Effector memory CD4-positive, alpha-beta T cell (primary cell): ENCODE measurements at regions not wholly inside any gene's neighbourhood (a gene's known extent, or its start where the extent isn't known, plus 50 kb on each side); places are given as distances from the start of the nearest gene placed in this dataset.

Experiments used
- DNase-seq, 3 donors: peaks; one replicate each; pipeline ENCODE4 v3.0.0-alpha.2; 2020
- H3K27ac ChIP-seq: 2 replicates; pipeline ENCODE4 v1.7.0; 2013; ENCODE audit warnings: mild to moderate bottlenecking, low read length, moderate library complexity; ENCODE audit not compliant: insufficient read depth, poor library complexity, severe bottlenecking
- H3K27me3 ChIP-seq: replicated peaks from 2 replicates; pipeline ENCODE4 v1.7.0; 2013; ENCODE audit warnings: mild to moderate bottlenecking, low read length; ENCODE audit not compliant: insufficient read depth, control insufficient read depth, poor library complexity, severe bottlenecking
- H3K36me3 ChIP-seq: 2 replicates; pipeline ENCODE4 v1.7.0; 2013; ENCODE audit warnings: mild to moderate bottlenecking, low read length, moderate library complexity; ENCODE audit not compliant: control insufficient read depth, insufficient read depth
- H3K4me1 ChIP-seq: 2 replicates; pipeline ENCODE4 v1.7.0; 2013; ENCODE audit warnings: low read length, mild to moderate bottlenecking; ENCODE audit not compliant: control insufficient read depth, insufficient read depth, poor library complexity, severe bottlenecking
- H3K4me3 ChIP-seq: 2 replicates; pipeline ENCODE4 v1.7.0; 2013; ENCODE audit warnings: low read length, low read depth, mild to moderate bottlenecking; ENCODE audit not compliant: insufficient read depth, poor library complexity, severe bottlenecking
- H3K9me3 ChIP-seq: 2 replicates; pipeline ENCODE4 v1.7.0; 2013; ENCODE audit warnings: mild to moderate bottlenecking, low read length, moderate library complexity; ENCODE audit not compliant: control insufficient read depth

DNA sequence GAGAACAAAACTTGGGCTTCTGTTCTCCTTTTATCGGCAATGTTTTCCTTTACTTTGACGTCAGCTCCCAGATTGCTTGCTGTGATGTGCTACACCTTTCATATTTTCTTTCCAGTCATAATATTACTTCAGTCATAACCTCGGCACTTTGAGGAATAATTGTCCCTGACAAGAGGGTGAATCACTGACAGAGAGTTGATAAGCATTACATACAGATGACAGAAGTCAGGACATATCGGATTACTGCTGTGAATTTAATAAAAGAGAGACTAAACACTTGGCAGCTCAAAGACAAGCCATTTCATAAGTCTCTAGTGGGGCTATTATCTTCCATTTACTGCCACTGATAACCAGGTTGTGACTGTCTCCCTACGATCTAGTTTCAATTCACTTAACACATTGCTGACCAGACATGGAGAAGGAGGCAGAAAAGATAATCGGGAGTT, 362.1 kb upstream of the ARRDC4 start:
- no peaks in the 10 kb centered on the region for H3K4me1 ChIP-seq
- DNase-seq, result no peak
- no peak overlapping the region for H3K27ac ChIP-seq
- no peaks in the 10 kb centered on the region for H3K9me3 ChIP-seq
- no peaks in the 10 kb centered on the region for H3K36me3 ChIP-seq
- no peak overlapping the region for H3K4me3 ChIP-seq
- H3K27me3 ChIP-seq, result no peaks in the 10 kb centered on the region

DNA sequence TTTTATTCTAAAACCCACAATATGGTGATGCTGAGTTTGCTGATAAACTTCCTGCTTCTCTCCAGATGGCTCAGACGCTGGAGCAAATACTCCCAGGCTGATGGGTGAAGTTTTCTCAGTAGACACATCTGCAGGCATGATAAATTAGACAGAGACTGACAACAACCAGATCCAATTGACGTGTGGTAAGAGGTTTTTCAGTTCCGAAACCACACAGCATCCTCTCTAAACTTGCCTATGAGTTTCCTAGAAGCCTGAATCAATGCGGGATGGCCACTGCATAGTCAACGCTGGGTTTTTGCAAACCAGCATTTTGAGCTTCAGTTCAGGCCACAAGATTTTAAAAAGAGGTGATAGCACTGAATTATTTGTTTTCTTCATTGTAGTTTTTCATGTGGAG, 360.3 kb upstream of the ARRDC4 start:
- H3K36me3 ChIP-seq, result no peaks in the 10 kb centered on the region
- no peak overlapping the region for H3K27ac ChIP-seq
- DNase-seq, result no peak
- H3K4me3 ChIP-seq, result no peak overlapping the region
- H3K4me1 ChIP-seq, result no peaks in the 10 kb centered on the region
- H3K27me3 ChIP-seq, result no peaks in the 10 kb centered on the region
- H3K9me3 ChIP-seq, result no peaks in the 10 kb centered on the region

DNA sequence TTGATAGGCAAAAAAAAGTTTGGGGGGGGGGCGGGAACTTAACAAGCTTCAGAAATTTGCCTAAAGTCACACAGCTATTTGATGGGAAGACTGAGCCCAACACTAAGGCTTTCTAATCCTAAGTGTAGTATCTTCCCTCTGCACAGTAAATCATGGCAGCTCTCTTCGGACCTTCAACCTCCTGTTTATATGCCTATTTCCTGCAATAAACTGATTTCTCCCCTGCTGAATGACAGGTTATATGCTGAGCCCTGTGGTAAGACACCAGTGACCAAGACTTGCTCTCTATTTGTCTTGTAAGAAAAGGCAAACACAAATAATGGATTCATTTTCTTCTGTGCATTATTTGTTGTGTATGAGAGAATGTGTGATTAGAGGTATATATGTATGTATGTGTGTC, 355.8 kb upstream of the ARRDC4 start:
- Histone ChIP-seq H3K4me1 (no peaks in the 10 kb centered on the region), H3K4me3 (no peak overlapping the region), H3K9me3 (no peaks in the 10 kb centered on the region)

DNA sequence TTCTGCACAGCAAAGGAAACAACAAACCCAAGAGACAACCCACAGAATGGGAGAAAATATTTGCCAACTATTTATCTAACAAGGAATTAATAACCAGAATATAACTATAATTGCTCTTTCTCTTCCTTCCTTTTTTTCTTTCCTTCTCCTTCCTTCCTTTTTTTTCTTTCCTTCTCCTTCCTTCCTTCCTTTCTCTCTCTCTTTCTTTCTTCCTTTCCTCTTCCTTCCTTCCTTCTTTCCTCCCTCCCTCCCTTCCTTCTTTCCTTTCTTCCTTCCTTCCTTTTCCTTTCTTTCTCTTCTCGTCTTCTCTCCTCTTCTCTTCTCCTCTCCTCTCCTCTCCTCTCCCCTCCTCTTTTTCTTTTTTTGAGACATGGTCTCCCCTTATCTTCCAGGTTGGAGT, 345.4 kb upstream of the ARRDC4 start:
- Histone ChIP-seq H3K27ac (no peak overlapping the region), H3K27me3 (no peaks in the 10 kb centered on the region), H3K9me3 (no peaks in the 10 kb centered on the region), H3K4me3 (no peak overlapping the region), H3K36me3 (no peaks in the 10 kb centered on the region), H3K4me1 (no peaks in the 10 kb centered on the region)
- no peak for DNase-seq

More for the DNA sequence above, 355.8 kb upstream of the ARRDC4 start:
- Histone ChIP-seq H3K27me3 (no peaks in the 10 kb centered on the region), H3K27ac (no peak overlapping the region), H3K36me3 (no peaks in the 10 kb centered on the region)
- DNase-seq, result no peak

DNA sequence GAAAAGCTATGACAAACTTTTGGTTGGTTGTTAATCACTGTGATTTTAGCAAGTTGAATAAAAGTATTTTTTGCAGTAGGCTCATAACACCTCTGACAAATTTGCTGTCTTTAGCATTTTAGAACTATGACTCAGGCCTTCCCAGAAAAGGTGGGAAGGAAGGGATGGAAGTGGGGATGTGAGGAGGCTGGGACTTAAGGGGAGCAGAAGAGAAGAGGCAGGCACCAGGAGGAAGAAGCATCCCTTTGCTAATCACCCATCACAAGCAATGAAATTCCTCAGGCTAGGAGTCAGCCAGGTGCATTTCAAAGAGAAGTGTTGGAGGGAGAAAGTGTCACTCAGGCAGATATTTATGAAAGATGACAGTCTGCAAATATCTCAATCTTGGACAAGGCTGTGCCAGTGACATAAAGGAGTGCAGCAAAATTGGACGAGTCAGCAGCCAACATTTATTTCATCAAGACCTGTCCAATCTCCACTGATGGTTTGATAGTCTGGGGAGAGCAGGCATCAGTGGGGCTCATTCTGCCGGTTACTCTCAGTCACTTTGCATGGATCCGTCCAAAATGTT, 337.3 kb upstream of the ARRDC4 start:
- Histone ChIP-seq H3K36me3 (no peaks in the 10 kb centered on the region), H3K27me3 (no peaks in the 10 kb centered on the region), H3K4me3 (no peak overlapping the region), H3K4me1 (no peaks in the 10 kb centered on the region), H3K9me3 (no peaks in the 10 kb centered on the region), H3K27ac (no peak overlapping the region)
- no peak for DNase-seq

DNA sequence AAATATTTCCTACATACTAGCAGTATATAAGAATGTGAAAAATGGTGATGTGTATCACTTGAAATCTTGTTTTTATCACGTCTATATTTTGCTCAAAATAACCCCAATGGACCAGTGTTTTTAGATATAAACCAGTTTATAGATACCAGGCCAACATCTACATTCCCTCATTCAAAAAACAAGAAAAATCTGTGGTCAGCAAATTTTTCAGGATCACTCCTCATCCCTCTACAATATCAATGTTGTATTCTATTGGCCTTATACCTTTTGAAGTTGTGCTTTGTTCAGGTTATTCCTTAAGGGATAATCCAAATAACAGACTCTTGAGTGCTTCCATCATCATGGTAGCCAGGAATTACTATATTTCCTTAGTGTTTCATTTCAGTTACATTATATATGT, 332.9 kb upstream of the ARRDC4 start:
- no peak overlapping the region for H3K27ac ChIP-seq
- no peaks in the 10 kb centered on the region for H3K4me1 ChIP-seq
- no peaks in the 10 kb centered on the region for H3K27me3 ChIP-seq
- no peaks in the 10 kb centered on the region for H3K36me3 ChIP-seq
- no peak overlapping the region for H3K4me3 ChIP-seq
- no peak for DNase-seq
- no peaks in the 10 kb centered on the region for H3K9me3 ChIP-seq

DNA sequence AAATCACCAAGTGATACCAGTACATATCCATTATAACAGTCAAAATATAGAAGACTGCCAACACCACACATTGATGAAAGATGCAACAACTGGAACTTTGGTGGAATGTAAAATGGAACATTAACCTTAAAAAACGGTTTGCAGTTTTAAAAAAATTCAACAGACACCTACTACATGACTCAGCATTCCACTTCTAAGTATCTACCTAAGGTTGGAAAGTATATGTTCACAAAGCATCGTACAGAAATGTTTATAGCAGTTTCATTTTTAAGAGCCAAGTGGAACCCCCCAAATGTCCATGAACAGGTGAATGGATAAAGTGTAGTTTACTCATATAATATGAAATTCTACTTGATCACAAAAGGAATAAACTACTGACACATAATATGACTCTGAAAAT, 314.7 kb upstream of the ARRDC4 start:
- H3K27ac ChIP-seq, result no peak overlapping the region
- H3K9me3 ChIP-seq, result no peaks in the 10 kb centered on the region
- no peak for DNase-seq
- no peaks in the 10 kb centered on the region for H3K27me3 ChIP-seq
- no peak overlapping the region for H3K4me3 ChIP-seq
- no peaks in the 10 kb centered on the region for H3K4me1 ChIP-seq
- no peaks in the 10 kb centered on the region for H3K36me3 ChIP-seq

DNA sequence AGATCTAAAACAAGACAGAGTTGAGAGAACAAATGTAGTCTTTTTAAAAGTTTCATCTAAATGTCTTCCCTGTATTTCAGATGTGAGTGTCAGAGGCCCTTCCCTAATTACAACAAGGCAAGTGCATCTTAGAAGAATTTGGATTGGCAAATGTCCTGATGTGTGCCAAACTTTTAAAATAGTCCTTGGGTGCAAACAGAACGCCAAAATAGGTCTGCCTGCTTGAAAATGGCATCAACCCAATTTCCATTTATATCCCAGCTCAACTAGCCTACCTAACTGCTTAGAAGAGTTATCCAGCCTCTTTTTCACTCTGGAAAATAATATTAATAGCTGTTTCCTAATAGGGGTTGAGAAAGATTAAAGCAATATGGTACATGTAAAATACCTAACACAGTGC, 311.8 kb upstream of the ARRDC4 start:
- no peaks in the 10 kb centered on the region for H3K4me1 ChIP-seq
- H3K27me3 ChIP-seq, result no peaks in the 10 kb centered on the region
- no peak overlapping the region for H3K27ac ChIP-seq
- no peak for DNase-seq
- no peaks in the 10 kb centered on the region for H3K9me3 ChIP-seq
- no peaks in the 10 kb centered on the region for H3K36me3 ChIP-seq
- H3K4me3 ChIP-seq, result no peak overlapping the region

DNA sequence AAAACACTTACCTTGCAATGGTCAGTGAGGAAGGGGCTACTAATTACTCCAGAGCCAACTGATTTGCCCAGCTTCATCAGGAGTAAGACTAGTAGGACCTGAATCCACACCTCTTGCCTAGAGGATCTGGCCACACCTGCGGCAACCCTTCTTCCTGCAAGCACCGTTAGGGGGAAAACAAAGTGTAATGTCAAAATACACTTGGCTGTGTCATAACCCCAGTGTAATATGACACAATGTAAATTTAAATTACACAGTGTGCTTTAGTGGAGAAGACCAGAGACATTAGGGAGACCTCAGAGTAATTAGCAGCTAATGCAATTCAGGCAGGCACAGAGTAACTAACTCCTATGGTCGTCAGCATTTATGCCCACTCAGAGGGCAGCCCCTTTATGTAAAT, 308.5 kb upstream of the ARRDC4 start:
- no peak overlapping the region for H3K27ac ChIP-seq
- no peak for DNase-seq
- H3K4me1 ChIP-seq, result no peaks in the 10 kb centered on the region
- H3K27me3 ChIP-seq, result no peaks in the 10 kb centered on the region
- no peak overlapping the region for H3K4me3 ChIP-seq
- no peaks in the 10 kb centered on the region for H3K36me3 ChIP-seq
- no peaks in the 10 kb centered on the region for H3K9me3 ChIP-seq

DNA sequence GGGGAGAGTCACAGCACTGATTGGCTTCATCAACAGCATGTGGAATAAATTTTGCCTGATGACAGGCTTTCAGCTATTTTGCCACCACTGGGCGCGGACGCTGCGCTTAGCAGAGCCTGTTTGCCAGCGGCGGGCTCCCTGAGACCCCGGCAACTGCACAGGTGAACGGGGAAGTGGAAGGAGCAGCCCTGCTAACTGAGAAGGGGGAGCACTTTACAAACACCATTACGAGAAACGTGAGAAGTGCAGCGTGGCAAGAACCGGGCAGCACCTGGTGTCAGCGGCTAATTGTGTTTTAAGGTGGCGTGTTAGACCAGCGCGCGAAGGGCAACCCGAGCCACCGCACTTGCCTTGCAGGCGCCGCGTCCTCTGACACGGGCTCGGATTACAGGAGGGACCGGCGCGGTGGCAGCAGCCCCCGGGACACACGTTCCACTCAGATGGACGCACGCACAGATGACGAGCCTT, 307.8 kb upstream of the ARRDC4 start:
- Histone ChIP-seq H3K4me3 (no peak overlapping the region), H3K4me1 (no peaks in the 10 kb centered on the region), H3K27me3 (no peaks in the 10 kb centered on the region), H3K36me3 (no peaks in the 10 kb centered on the region), H3K9me3 (no peaks in the 10 kb centered on the region), H3K27ac (no peak overlapping the region)
- DNase-seq, result no peak
